ENCODE measurements at regions not wholly inside any gene's neighbourhood (a gene's known extent, or its start where the extent isn't known, plus 50 kb on each side); places are given as distances from the start of the nearest gene placed in this dataset.

GRCh38 chr5:160479220-160479619, 57.6 kb downstream of the PTTG1 start:
- Mint-ChIP-seq H3K27ac (peak overlapping the region; percentile 74), H3K27me3 (no peaks in the 10 kb centered on the region), H3K4me1 (peaks cover 80% of the 10 kb centered on the region), H3K4me3 (peak overlapping the region; percentile 16), H3K36me3 (ENCODE audit: low read depth) (peaks cover 75% of the 10 kb centered on the region), H3K9me3 (no peaks in the 10 kb centered on the region)
- CTCF ChIA-PET, result interaction anchor here (1.7 kb wide), 1 partner anchor 30 kb away, joined by 5 read pairs; no protein-coding TSS in a partner anchor
- POLR2A ChIA-PET, result interaction anchor here (1.4 to 10.7 kb wide), 2 partner anchors 10 to 41 kb away, joined by 3 to 135 read pairs; no protein-coding TSS in a partner anchor
- DNase-seq, result no peak

GRCh38 chr5:160479926-160480325, 58.3 kb downstream of the PTTG1 start:
- Mint-ChIP-seq H3K4me3 (no peak overlapping the region), H3K27me3 (no peaks in the 10 kb centered on the region), H3K4me1 (peaks cover 81% of the 10 kb centered on the region), H3K27ac (peak overlapping the region; percentile 74), H3K9me3 (no peaks in the 10 kb centered on the region), H3K36me3 (ENCODE audit: low read depth) (peaks cover 76% of the 10 kb centered on the region)
- ChIA-PET POLR2A (interaction anchor here (1.4 to 10.7 kb wide), 2 partner anchors 11 to 41 kb away, joined by 3 to 135 read pairs; no protein-coding TSS in a partner anchor), CTCF (interaction anchor here (1.6 kb wide), 1 partner anchor 40 kb away, joined by 4 read pairs; no protein-coding TSS in a partner anchor)
- no peak for DNase-seq

DNA sequence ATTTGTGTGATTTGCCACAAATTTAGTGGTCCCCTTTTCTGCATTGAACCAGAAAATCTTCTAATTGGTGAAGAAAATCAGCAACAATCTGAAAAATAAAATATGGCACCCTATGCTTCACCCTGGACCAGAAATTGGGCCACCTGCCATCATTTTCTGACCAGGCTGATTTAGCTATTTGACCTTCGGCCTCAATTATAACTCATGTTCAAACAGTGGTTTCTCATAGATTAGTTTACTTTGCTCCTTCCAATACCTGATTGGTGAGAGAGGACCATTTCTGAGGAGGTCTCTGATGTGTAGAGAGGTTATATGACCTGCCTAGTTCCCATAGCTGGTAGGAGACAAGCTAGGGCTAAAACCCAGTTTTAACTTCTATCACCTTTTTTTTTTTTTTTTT, 59.0 kb downstream of the PTTG1 start:
- H3K9me3 Mint-ChIP-seq, result no peaks in the 10 kb centered on the region
- peaks cover 78% of the 10 kb centered on the region for H3K36me3 Mint-ChIP-seq (ENCODE audit: low read depth)
- no peak for DNase-seq
- peaks cover 82% of the 10 kb centered on the region for H3K4me1 Mint-ChIP-seq
- H3K27me3 Mint-ChIP-seq, result no peaks in the 10 kb centered on the region
- no peak overlapping the region for H3K4me3 Mint-ChIP-seq
- POLR2A ChIA-PET, result interaction anchor here (10.7 kb wide), 1 partner anchor 12 kb away, joined by 135 read pairs; no protein-coding TSS in a partner anchor
- no peak overlapping the region for H3K27ac Mint-ChIP-seq
- CTCF ChIA-PET, result interaction anchor here (0.9 to 1.6 kb wide), 2 partner anchors 40 to 42 kb away, joined by 4 to 5 read pairs; no protein-coding TSS in a partner anchor

DNA sequence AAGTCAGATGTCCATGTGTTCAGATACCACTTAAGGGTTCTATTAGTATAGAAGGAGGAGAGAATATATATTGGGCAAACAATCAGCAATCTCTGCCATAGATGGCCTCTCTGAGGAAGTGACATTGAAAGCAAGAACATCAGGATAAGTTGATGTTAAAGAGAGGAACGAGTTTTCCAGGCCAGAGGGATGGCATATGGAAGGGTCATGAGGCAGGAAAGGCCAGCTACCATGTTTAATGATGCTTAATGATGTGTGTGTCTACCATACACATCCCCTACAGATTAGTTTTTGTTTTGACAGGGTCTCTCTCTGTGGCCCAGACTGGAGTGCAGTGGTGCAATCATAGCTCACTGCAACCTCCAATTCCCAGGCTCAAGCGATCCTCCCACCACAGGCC, 63.0 kb downstream of the PTTG1 start:
- no peak for DNase-seq
- Mint-ChIP-seq H3K27me3 (no peaks in the 10 kb centered on the region), H3K36me3 (ENCODE audit: low read depth) (peaks cover 76% of the 10 kb centered on the region), H3K4me1 (peaks cover 75% of the 10 kb centered on the region), H3K9me3 (no peaks in the 10 kb centered on the region), H3K27ac (peak overlapping the region; percentile 83), H3K4me3 (no peak overlapping the region)
- CTCF ChIA-PET, result interaction anchor here (1.2 to 2.5 kb wide), 3 partner anchors 17 to 46 kb away, joined by 5 to 22 read pairs (median 6); no protein-coding TSS in a partner anchor
- POLR2A ChIA-PET, result interaction anchor here (1.1 to 10.7 kb wide), 5 partner anchors 10 to 66 kb away, joined by 3 to 135 read pairs (median 10); partner anchors contain the start of gene SLU7

DNA sequence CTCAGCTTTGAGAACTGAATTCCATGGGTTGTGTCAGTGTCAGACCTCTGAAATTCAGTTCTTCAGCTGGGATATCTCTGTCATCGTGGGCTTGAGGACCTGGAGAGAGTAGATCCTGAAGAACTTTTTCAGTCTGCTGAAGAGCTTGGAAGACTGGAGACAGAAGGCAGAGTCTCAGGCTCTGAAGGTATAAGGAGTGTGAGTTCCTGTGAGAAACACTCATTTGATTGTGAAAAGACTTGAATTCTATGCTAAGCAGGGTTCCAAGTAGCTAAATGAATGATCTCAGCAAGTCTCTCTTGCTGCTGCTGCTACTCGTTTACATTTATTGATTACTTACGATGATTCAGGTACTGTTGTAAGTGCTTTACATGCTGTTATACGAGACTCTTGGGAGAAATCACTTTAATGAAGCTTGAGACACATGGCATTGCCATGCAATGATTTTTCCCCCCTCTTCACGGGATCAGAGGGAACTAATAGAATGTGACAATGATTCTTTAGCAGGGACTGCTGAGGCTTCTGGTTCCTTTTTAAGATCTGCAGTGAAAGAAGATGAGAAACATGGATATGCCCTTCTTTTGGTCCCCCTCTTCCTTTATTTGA, 63.8 kb downstream of the PTTG1 start:
- Mint-ChIP-seq H3K36me3 (ENCODE audit: low read depth) (peaks cover 68% of the 10 kb centered on the region), H3K27ac (peak overlapping the region; percentile 83), H3K9me3 (no peaks in the 10 kb centered on the region), H3K27me3 (no peaks in the 10 kb centered on the region), H3K4me3 (no peak overlapping the region), H3K4me1 (peaks cover 67% of the 10 kb centered on the region)
- POLR2A ChIA-PET, result interaction anchor here (1.0 to 10.7 kb wide), 8 partner anchors 8 to 67 kb away, joined by 3 to 135 read pairs (median 8); partner anchors contain the start of genes PTTG1 and SLU7
- CTCF ChIA-PET, result interaction anchor here (1.2 to 2.5 kb wide), 3 partner anchors 18 to 46 kb away, joined by 5 to 22 read pairs (median 6); no protein-coding TSS in a partner anchor
- DNase-seq, result no peak

DNA sequence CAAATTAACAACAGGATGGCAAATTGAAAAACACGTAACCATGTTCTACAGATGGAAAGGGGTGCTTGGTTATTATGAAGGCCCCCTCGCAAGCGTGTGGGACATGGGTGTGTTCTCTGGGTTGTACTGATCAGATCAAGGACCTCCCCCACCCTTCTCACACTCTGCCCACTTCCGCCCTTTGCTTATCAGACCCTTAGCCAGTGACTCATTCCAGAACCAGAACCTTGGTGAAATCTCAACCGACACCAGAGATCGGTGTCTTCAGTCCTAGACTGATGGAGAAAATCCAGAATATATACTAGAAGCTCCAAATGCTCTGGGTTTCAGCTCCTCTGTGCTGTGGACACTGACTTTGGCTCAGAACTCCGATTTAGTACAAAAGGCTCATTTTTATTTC, 64.9 kb downstream of the PTTG1 start:
- H3K27ac Mint-ChIP-seq, result peak overlapping the region; percentile 83
- ChIA-PET CTCF (interaction anchor here (1.0 to 2.5 kb wide), 2 partner anchors 21 to 48 kb away, joined by 3 to 22 read pairs; no protein-coding TSS in a partner anchor), POLR2A (interaction anchor here (0.6 to 10.7 kb wide), 7 partner anchors 9 to 68 kb away, joined by 3 to 135 read pairs (median 8); partner anchors contain the start of genes PTTG1 and SLU7)
- H3K9me3 Mint-ChIP-seq, result no peaks in the 10 kb centered on the region
- H3K27me3 Mint-ChIP-seq, result no peaks in the 10 kb centered on the region
- DNase-seq, result peak; percentile 80
- peaks cover 73% of the 10 kb centered on the region for H3K36me3 Mint-ChIP-seq (ENCODE audit: low read depth)
- peaks cover 69% of the 10 kb centered on the region for H3K4me1 Mint-ChIP-seq
- peak overlapping the region; percentile 25 for H3K4me3 Mint-ChIP-seq

GRCh38 chr5:160488394-160489325, 67.0 kb downstream of the PTTG1 start:
- Mint-ChIP-seq H3K4me3 (no peak overlapping the region), H3K27ac (no peak overlapping the region), H3K4me1 (peaks cover 54% of the 10 kb centered on the region), H3K36me3 (ENCODE audit: low read depth) (peaks cover 64% of the 10 kb centered on the region), H3K9me3 (no peaks in the 10 kb centered on the region), H3K27me3 (no peaks in the 10 kb centered on the region)
- POLR2A ChIA-PET, result interaction anchor here (0.9 to 1.3 kb wide), 4 partner anchors 15 to 70 kb away, joined by 3 to 6 read pairs (median 3); partner anchors contain the start of gene SLU7
- DNase-seq, result no peak
- CTCF ChIA-PET, result interaction anchor here (0.6 to 2.2 kb wide), 5 partner anchors 10 to 50 kb away, joined by 3 to 8 read pairs (median 3); no protein-coding TSS in a partner anchor

- peaks cover 42% of the 10 kb centered on the region for H3K4me1 Mint-ChIP-seq
- H3K27ac Mint-ChIP-seq, result no peak overlapping the region
- no peaks in the 10 kb centered on the region for H3K9me3 Mint-ChIP-seq
- no peak for DNase-seq
- H3K36me3 Mint-ChIP-seq (ENCODE audit: low read depth), result peaks cover 42% of the 10 kb centered on the region
- ChIA-PET CTCF (interaction anchor here (4.0 kb wide), 1 partner anchor 52 kb away, joined by 18 read pairs; no protein-coding TSS in a partner anchor), POLR2A (interaction anchor here (1.1 to 3.2 kb wide), 2 partner anchors 15 to 24 kb away, joined by 3 to 9 read pairs; no protein-coding TSS in a partner anchor)
- H3K27me3 Mint-ChIP-seq, result no peaks in the 10 kb centered on the region
- H3K4me3 Mint-ChIP-seq, result no peak overlapping the region
Observed at GRCh38 chr5:160491438-160491837, 69.8 kb downstream of the PTTG1 start.

DNA sequence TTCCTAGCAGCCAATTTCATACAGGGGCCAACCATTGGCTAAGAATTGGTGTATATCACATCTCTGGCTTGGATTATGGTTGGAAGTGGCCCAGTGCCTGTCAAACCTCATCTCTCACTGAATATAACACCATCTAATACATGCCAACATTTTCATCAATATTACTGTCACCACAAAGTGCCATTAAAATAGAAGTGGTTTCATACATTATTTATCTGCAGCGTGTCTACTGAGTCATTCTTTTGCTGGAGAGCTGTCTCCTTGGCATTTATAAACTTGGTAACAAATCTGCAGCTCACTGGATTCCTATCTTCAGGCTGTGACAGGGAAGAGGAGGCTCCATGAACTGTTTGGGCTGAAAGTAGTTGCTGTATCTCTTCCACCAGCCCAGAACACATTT, 70.9 kb downstream of the PTTG1 start:
- Mint-ChIP-seq H3K4me3 (no peak overlapping the region), H3K27me3 (no peaks in the 10 kb centered on the region), H3K36me3 (ENCODE audit: low read depth) (peaks cover 30% of the 10 kb centered on the region), H3K9me3 (no peaks in the 10 kb centered on the region), H3K4me1 (peaks cover 39% of the 10 kb centered on the region), H3K27ac (no peak overlapping the region)
- DNase-seq, result no peak
- CTCF ChIA-PET, result interaction anchor here (0.6 to 4.0 kb wide), 2 partner anchors 43 to 53 kb away, joined by 3 to 18 read pairs; no protein-coding TSS in a partner anchor
- POLR2A ChIA-PET, result interaction anchor here (1.0 to 3.2 kb wide), 3 partner anchors 14 to 71 kb away, joined by 3 to 9 read pairs (median 3); partner anchors contain the start of gene PTTG1

GRCh38 chr5:160493806-160494338, 72.2 kb downstream of the PTTG1 start:
- Mint-ChIP-seq H3K36me3 (ENCODE audit: low read depth) (peaks cover 21% of the 10 kb centered on the region), H3K27ac (no peak overlapping the region), H3K4me3 (no peak overlapping the region), H3K27me3 (no peaks in the 10 kb centered on the region), H3K9me3 (no peaks in the 10 kb centered on the region), H3K4me1 (peaks cover 29% of the 10 kb centered on the region)
- no peak for DNase-seq
- CTCF ChIA-PET, result interaction anchor here (4.0 kb wide), 1 partner anchor 55 kb away, joined by 18 read pairs; no protein-coding TSS in a partner anchor
- POLR2A ChIA-PET, result interaction anchor here (3.2 kb wide), 1 partner anchor 12 kb away, joined by 9 read pairs; no protein-coding TSS in a partner anchor

DNA sequence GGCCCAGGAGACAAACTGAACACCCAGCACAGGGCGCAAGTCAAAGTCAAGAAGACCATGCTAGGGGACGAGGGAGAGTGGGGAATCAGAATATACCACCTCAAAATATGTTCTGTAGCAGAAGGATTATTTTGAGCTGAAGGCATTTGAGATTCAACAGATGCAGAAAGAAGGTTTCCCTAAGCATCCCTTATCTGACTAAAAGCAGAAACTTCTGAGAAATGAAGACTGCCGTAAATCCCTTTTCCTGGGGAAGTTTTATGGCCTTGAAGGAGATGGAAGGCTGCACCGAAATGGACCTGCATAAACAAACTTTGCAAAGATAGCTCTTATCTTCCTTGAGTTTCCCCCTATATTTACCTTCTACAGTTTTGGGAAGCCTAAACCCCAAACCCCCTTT, 72.8 kb downstream of the PTTG1 start:
- DNase-seq, result no peak
- Mint-ChIP-seq H3K36me3 (ENCODE audit: low read depth) (peaks cover 18% of the 10 kb centered on the region), H3K4me1 (peaks cover 28% of the 10 kb centered on the region), H3K27ac (no peak overlapping the region), H3K4me3 (no peak overlapping the region), H3K9me3 (no peaks in the 10 kb centered on the region), H3K27me3 (no peaks in the 10 kb centered on the region)
- ChIA-PET CTCF (interaction anchor here (1.2 to 4.0 kb wide), 2 partner anchors 12 to 55 kb away, joined by 4 to 18 read pairs; no protein-coding TSS in a partner anchor), POLR2A (interaction anchor here (1.4 to 3.2 kb wide), 2 partner anchors 12 to 27 kb away, joined by 3 to 9 read pairs; no protein-coding TSS in a partner anchor)

- Mint-ChIP-seq H3K27me3 (no peaks in the 10 kb centered on the region), H3K4me3 (no peak overlapping the region), H3K9me3 (no peaks in the 10 kb centered on the region), H3K27ac (peak overlapping the region; percentile 8), H3K4me1 (peaks cover 22% of the 10 kb centered on the region), H3K36me3 (ENCODE audit: low read depth) (peaks cover 15% of the 10 kb centered on the region)
- CTCF ChIA-PET, result no interaction called here
- no peak for DNase-seq
- POLR2A ChIA-PET, result no interaction called here
Observed at GRCh38 chr5:160496334-160496733, 74.7 kb downstream of the PTTG1 start.
